ENCODE measurements at regions not wholly inside any gene's neighbourhood (a gene's known extent, or its start where the extent isn't known, plus 50 kb on each side); places are given as distances from the start of the nearest gene placed in this dataset.
"Not testable (repeated sequence)": the region's sequence is repeated elsewhere in the genome, so short reads cannot be mapped to it uniquely, and the experiment has no call there.

- H3K4me3 ChIP-seq (ENCODE audit: low read depth, low read length); DNase-seq (ENCODE audit: low read depth): not testable (repeated sequence)
- TF ChIP-seq CTCF (conservative IDR thresholded peaks at IDR 0.05; ENCODE audit: low read depth, low read length) = peak; percentile 60
Measured at GRCh38 chr20:30581839-30582238, 675.6 kb upstream of the DEFB115 start.

- DNase-seq (ENCODE audit: low read depth); H3K4me3 ChIP-seq (ENCODE audit: low read depth, low read length): not testable (repeated sequence)
Measured at GRCh38 chr20:30584403-30584802, 673.1 kb upstream of the DEFB115 start.

GRCh38 chr20:30585244-30585796 is 672.1 kb upstream of the DEFB115 start:
- DNase-seq (ENCODE audit: low read depth) = not testable (repeated sequence)

GRCh38 chr20:30586178-30586577 is 671.3 kb upstream of the DEFB115 start:
- not testable (repeated sequence) for H3K4me3 ChIP-seq (ENCODE audit: low read depth, low read length); DNase-seq (ENCODE audit: low read depth)

More at GRCh38 chr20:30585244-30585796, 672.1 kb upstream of the DEFB115 start:
- H3K4me3 ChIP-seq (ENCODE audit: low read depth, low read length) = peak overlapping the region; percentile 40

- DNase-seq (ENCODE audit: low read depth) = no peak
- no peak for TF ChIP-seq CTCF (conservative IDR thresholded peaks at IDR 0.05; ENCODE audit: low read depth, low read length)
- H3K4me3 ChIP-seq (ENCODE audit: low read depth, low read length) = no peak overlapping the region
Measured at GRCh38 chr20:30593572-30593971, 663.9 kb upstream of the DEFB115 start.

GRCh38 chr20:30594112-30594511 is 663.4 kb upstream of the DEFB115 start:
- no peak overlapping the region for H3K4me3 ChIP-seq (ENCODE audit: low read depth, low read length)
- no peak for DNase-seq (ENCODE audit: low read depth)
- TF ChIP-seq CTCF (conservative IDR thresholded peaks at IDR 0.05; ENCODE audit: low read depth, low read length) = no peak

GRCh38 chr20:30595698-30596097 is 661.8 kb upstream of the DEFB115 start:
- DNase-seq (ENCODE audit: low read depth) = no peak

GRCh38 chr20:30597429-30597828 is 660.0 kb upstream of the DEFB115 start:
- not testable (repeated sequence) for DNase-seq (ENCODE audit: low read depth)

More at GRCh38 chr20:30595698-30596097, 661.8 kb upstream of the DEFB115 start:
- TF ChIP-seq CTCF (conservative IDR thresholded peaks at IDR 0.05; ENCODE audit: low read depth, low read length) = no peak
- H3K4me3 ChIP-seq (ENCODE audit: low read depth, low read length) = no peak overlapping the region

GRCh38 chr20:30598460-30599230 is 658.8 kb upstream of the DEFB115 start:
- TF ChIP-seq CTCF (conservative IDR thresholded peaks at IDR 0.05; ENCODE audit: low read depth, low read length) = no peak
- H3K4me3 ChIP-seq (ENCODE audit: low read depth, low read length) = no peak overlapping the region
- no peak for DNase-seq (ENCODE audit: low read depth)

More at GRCh38 chr20:30597429-30597828, 660.0 kb upstream of the DEFB115 start:
- H3K4me3 ChIP-seq (ENCODE audit: low read depth, low read length) = not testable (repeated sequence)
